Epithelial cell of proximal tubule (primary cell): ENCODE measurements at regions not wholly inside any gene's neighbourhood (a gene's known extent, or its start where the extent isn't known, plus 50 kb on each side); places are given as distances from the start of the nearest gene placed in this dataset.
"Not testable (repeated sequence)": the region's sequence is repeated elsewhere in the genome, so short reads cannot be mapped to it uniquely, and the experiment has no call there.

Experiments used
- DNase-seq: peaks from one replicate; pipeline ENCODE4 v3.0.0-alpha.2; 2011; ENCODE audit warnings: low read depth
- H3K4me3 ChIP-seq: 2 replicates; pipeline ENCODE4 v1.5.1; 2011; ENCODE audit warnings: low read depth, mild to moderate bottlenecking, low read length
- TF ChIP-seq, protein P1 (sequence below): conservative IDR thresholded peaks from 2 replicates; pipeline ENCODE4 v1.5.1; 2012; ENCODE audit warnings: low read depth, mild to moderate bottlenecking, low read length

GRCh38 chrX:18102006-18102405 lies 118.7 kb downstream of the BEND2 start:
- TF ChIP-seq, protein P1, sequence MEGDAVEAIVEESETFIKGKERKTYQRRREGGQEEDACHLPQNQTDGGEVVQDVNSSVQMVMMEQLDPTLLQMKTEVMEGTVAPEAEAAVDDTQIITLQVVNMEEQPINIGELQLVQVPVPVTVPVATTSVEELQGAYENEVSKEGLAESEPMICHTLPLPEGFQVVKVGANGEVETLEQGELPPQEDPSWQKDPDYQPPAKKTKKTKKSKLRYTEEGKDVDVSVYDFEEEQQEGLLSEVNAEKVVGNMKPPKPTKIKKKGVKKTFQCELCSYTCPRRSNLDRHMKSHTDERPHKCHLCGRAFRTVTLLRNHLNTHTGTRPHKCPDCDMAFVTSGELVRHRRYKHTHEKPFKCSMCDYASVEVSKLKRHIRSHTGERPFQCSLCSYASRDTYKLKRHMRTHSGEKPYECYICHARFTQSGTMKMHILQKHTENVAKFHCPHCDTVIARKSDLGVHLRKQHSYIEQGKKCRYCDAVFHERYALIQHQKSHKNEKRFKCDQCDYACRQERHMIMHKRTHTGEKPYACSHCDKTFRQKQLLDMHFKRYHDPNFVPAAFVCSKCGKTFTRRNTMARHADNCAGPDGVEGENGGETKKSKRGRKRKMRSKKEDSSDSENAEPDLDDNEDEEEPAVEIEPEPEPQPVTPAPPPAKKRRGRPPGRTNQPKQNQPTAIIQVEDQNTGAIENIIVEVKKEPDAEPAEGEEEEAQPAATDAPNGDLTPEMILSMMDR = no peak
- no peak for DNase-seq
- no peak overlapping the region for H3K4me3 ChIP-seq

DNA sequence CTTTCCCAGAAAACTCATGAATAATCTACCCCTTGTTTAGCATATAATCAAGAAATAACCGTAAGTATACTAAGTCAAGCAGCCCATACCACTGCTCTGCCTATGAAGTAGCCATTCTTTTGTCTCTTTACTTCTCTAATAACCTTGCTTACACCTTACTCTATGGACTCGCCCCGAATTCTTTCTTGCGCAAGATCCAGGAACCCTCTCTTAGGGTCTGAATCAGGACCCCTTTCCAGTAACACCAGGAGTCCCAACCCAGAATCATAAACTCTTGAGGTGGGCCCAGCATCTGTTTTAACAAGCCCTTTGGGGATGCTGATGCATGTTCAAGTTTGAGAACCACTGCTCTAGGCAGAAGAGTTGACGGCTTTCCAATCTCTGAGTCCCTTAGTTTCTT lies 119.6 kb downstream of the BEND2 start:
- TF ChIP-seq, protein P1 = no peak
- DNase-seq = no peak

DNA sequence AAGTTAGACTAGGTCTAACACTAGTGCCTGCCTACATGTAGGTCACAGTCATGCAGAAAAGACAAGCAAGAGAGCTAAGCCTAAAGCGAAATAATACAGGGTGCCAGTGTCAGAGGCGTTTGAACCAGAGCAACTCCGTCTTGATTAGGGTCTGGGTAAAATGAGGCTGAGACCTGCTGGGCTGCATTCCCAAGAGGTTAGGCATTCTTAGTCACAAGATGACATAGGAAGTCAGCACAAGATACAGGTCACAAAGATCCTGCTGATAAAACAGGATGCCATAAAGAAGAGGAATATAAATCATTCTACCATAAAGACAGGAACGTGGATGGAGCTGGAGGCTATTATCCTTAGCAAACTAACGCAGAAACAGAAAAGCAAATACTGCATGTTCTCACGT lies 120.9 kb downstream of the BEND2 start:
- H3K4me3 ChIP-seq = no peak overlapping the region
- TF ChIP-seq, protein P1 = no peak
- DNase-seq = no peak

More for the DNA sequence above, 119.6 kb downstream of the BEND2 start:
- no peak overlapping the region for H3K4me3 ChIP-seq

DNA sequence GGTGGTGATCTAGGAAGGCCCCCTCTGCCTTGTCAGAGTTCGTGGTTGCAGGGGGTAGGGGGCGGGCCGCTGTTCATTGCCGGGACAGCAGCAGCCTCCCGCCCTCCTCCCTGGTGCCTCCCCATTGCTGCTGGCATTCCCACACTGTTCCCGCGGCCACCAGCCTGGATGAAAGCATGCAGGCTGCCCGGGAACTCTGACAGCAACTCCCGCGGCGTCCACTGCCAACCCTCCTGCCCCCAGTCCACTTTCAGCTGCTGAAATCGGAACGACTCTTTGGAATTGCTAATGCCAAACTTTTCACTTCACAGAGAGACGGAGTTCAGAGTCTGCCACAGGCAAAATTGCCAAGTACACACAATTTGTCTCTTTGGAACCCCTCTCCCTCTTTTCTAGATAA lies 121.9 kb downstream of the BEND2 start:
- TF ChIP-seq, protein P1 = no peak
- no peak for DNase-seq
- H3K4me3 ChIP-seq = no peak overlapping the region

DNA sequence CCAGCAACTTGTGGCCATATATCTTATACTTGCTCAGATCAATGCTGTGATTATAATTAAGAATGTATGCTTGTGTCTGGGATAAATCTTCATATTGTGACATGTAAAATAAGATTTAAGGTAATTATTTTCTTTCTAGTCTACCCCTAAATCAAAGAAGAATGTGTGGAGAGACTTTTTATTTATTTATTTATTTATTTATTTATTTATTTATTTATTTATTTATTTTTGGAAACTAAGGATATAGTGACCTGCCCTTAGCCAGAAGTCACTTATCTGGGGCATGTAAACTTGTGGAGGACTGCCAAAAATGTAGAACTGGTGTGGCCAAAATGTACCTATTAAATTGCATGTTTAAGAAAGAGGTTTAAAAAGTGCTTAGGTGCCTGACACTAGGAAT lies 144.3 kb downstream of the BEND2 start:
- DNase-seq = no peak
- H3K4me3 ChIP-seq = no peak overlapping the region
- TF ChIP-seq, protein P1 = no peak

DNA sequence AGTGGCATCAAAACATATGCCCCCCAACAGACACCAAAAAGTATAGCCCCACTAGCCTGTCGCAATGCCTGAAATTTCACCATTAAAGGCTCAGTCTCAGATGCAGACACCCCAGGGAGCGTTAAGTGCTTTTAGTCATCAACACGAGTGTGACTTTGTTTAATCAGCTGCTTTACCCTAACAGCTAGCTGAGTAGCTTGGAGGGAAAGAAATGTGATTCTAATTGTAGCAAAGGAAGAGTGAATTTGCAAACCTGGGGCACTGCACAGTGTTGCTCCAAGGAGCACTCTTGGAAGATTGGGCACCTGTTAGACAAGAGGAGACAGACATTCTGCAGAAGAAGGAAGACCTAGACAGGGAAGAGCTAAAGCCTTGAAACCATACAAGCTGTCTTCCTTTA lies 145.1 kb downstream of the BEND2 start:
- TF ChIP-seq, protein P1 = no peak
- no peak overlapping the region for H3K4me3 ChIP-seq
- no peak for DNase-seq

- not testable (repeated sequence) for H3K4me3 ChIP-seq, DNase-seq
These were observed 152.6 kb downstream of the BEND2 start for GRCh38 chrX:18068045-18068444.

DNA sequence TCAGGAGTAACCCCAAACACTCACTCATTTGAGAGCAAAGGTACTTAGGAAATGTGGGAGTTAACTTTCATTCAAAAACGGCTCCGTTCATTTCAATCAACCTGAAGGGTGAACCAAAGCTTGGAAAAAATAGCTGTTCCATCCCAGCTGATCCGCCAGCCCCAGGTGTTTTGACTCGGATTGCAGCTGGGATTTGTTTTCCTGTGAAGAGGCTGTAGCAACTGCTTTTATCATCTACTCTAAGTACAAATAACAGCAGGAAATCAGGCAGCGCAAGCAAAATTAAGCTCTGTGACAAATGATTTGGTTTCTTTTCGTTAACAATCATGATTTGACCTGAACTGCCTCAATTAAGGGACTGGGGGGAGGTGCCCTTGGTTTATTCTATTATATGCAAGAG lies 154.7 kb downstream of the BEND2 start:
- H3K4me3 ChIP-seq = no peak overlapping the region
- TF ChIP-seq, protein P1 = no peak
- no peak for DNase-seq
